Transverse colon (tissue), 4 donors: ENCODE measurements at regions not wholly inside any gene's neighbourhood (a gene's known extent, or its start where the extent isn't known, plus 50 kb on each side); places are given as distances from the start of the nearest gene placed in this dataset.

Experiments used
- DNase-seq: peaks from one replicate; pipeline ENCODE4 v3.0.0-alpha.2; 2019
- H3K27ac ChIP-seq, 4 donors: fragments of 200-600 bp; sonication (generic); 2 replicates each; pipeline ENCODE4 v1.5.1; 2016 to 2018; ENCODE audit warnings: inconsistent platforms in 4 of 4
- H3K27me3 ChIP-seq: fragments of 200-600 bp; sonication (generic); 2 replicates; pipeline ENCODE4 v1.5.1; 2017; ENCODE audit warnings: inconsistent platforms
- H3K36me3 ChIP-seq, 4 donors: fragments of 200-600 bp; sonication (generic); 2 replicates each; pipeline ENCODE4 v1.5.1; 2017 to 2019; ENCODE audit warnings: inconsistent platforms in 4 of 4
- H3K4me1 ChIP-seq, 4 donors: fragments of 200-600 bp; sonication (generic); 2 replicates each; pipeline ENCODE4 v1.5.1; 2017 to 2020; ENCODE audit warnings: inconsistent platforms in 4 of 4
- H3K4me3 ChIP-seq, 4 donors: fragments of 200-600 bp; sonication (generic); 1 replicate in 1 of 4; 2 replicates in 3 of 4; pipeline versions ENCODE4 v1.5.1 to v1.6.1; 2017 to 2019; ENCODE audit warnings: inconsistent platforms in 4 of 4
- H3K9me3 ChIP-seq, 2 donors: fragments of 200-600 bp; sonication (generic); 2 replicates each; pipeline ENCODE4 v1.5.1; 2017 to 2019; ENCODE audit warnings: inconsistent platforms in 2 of 2
- EP300 ChIP-seq: sonication (generic); formaldehyde crosslinking; IDR thresholded peaks from one replicate; pipeline ENCODE4 v1.6.1; 2017; ENCODE audit warnings: antibody characterized with exemption, low read depth
- POLR2A ChIP-seq: fragments of 450-650 bp; IDR thresholded peaks from one replicate; pipeline ENCODE4 v1.6.1; 2016; ENCODE audit warnings: antibody characterized with exemption, mild to moderate bottlenecking, moderate library complexity
- POLR2AphosphoS5 ChIP-seq, 3 donors: sonication (generic); formaldehyde crosslinking; IDR thresholded peaks; one replicate each; pipeline ENCODE4 v1.6.1; 2016; ENCODE audit warnings: antibody characterized with exemption in 3 of 3
- WGBS, 2 donors: methylation state at CpG; one replicate each; pipeline ENCODE4 v1.1.5; 2018; ENCODE audit warnings: low coverage in 1 of 2; 5-methylcytosine and 5-hydroxymethylcytosine counted together
- in situ Hi-C, 4 donors: fragments of 200-750 bp; cut with MboI; loops; one replicate each; pipeline versions ENCODE4 v1.15.0 to v1.15.1; 2017; ENCODE audit warnings: low sequenced_read_pairs in 3 of 4, low pct_ligation_motif_present in 1 of 4, low pct_unique_long_range_greater_than_20kb in 1 of 4
- intact Hi-C: fragments of 100-400 bp; cut with DNase I; formaldehyde crosslinking; loops from one replicate; pipeline ENCODE4 v1.15.1; 2023; ENCODE audit warnings: low total_unique reads
- TF ChIP-seq, protein P1 (sequence below), 5 experiments: fragments of 200-600 bp in 3 of 5; fragments of 450-650 bp in 2 of 5; sonication (generic) in 3 of 5; IDR thresholded peaks; 1 replicate in 2 of 5; 2 replicates in 3 of 5; pipeline ENCODE4 v1.5.1; 2016 to 2017; ENCODE audit warnings: antibody characterized with exemption in 5 of 5, inconsistent platforms in 3 of 5, mild to moderate bottlenecking in 2 of 5, moderate library complexity in 1 of 5

DNA sequence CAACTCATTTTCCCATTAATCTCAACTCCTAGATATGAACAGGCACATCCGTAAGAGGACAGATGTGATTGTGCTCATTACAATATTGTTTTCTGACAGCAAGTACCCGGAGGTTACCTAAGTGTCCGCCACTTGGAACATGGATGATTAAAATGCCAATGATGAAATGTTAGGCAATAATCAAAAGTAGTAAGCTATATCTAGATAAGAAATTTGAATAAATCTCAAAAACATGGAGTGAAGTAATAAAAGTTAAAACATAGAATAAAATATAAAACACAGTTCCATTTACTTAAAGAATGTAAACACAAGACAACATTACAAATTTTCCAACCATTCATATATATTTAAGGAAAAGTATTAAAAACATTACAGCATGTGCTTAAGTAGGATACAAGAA is 59.2 kb upstream of the LY86 start:
- TF ChIP-seq, protein P1, sequence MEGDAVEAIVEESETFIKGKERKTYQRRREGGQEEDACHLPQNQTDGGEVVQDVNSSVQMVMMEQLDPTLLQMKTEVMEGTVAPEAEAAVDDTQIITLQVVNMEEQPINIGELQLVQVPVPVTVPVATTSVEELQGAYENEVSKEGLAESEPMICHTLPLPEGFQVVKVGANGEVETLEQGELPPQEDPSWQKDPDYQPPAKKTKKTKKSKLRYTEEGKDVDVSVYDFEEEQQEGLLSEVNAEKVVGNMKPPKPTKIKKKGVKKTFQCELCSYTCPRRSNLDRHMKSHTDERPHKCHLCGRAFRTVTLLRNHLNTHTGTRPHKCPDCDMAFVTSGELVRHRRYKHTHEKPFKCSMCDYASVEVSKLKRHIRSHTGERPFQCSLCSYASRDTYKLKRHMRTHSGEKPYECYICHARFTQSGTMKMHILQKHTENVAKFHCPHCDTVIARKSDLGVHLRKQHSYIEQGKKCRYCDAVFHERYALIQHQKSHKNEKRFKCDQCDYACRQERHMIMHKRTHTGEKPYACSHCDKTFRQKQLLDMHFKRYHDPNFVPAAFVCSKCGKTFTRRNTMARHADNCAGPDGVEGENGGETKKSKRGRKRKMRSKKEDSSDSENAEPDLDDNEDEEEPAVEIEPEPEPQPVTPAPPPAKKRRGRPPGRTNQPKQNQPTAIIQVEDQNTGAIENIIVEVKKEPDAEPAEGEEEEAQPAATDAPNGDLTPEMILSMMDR (IDR thresholded peaks at IDR 0.05): no peak
- no peaks in the 10 kb centered on the region for H3K9me3 ChIP-seq
- no peak overlapping the region for H3K27ac ChIP-seq
- DNase-seq: no peak
- peaks cover 26% of the 10 kb centered on the region for H3K27me3 ChIP-seq
- H3K36me3 ChIP-seq: no peaks in the 10 kb centered on the region
- H3K4me3 ChIP-seq: no peak overlapping the region
- H3K4me1 ChIP-seq: no peaks in the 10 kb centered on the region
- in situ Hi-C loops: loop anchor here in 3 of 4 donors (25.0 kb wide), 1 partner anchor 467 kb away; no protein-coding TSS in a partner anchor
- WGBS, 2 donors: 88 to 91% methylated on average over 3 of the region's 3 CpGs
- intact Hi-C loops: no loop called here

DNA sequence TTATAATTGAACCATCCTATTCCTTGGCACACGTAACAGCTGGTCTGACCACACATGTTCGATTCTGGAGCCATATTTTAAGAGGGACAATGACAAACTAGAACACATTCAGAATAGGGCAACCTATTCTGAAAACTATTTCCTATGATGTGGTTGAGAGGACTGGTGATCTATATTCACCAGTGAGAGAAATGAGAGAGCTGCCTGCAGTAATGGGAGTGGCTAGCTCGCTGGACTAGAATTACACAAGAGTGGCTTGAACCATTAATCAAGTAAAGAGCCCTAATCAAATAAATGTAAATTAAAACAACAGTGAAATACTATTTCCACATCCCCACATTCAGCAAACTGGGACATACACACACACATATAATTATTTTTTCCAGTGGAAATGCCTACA is 55.3 kb upstream of the LY86 start:
- intact Hi-C loops: no loop called here
- peaks cover 16% of the 10 kb centered on the region for H3K27me3 ChIP-seq
- 56 to 66% methylated on average over 3 of the region's 3 CpGs for WGBS, 2 donors
- no peak for DNase-seq
- no peaks in the 10 kb centered on the region for H3K9me3 ChIP-seq
- no peak overlapping the region for H3K27ac ChIP-seq
- no peaks in the 10 kb centered on the region for H3K36me3 ChIP-seq
- in situ Hi-C loops: loop anchor here in 3 of 4 donors (25.0 kb wide), 1 partner anchor 471 kb away; no protein-coding TSS in a partner anchor
- H3K4me3 ChIP-seq: no peak overlapping the region
- no peak for TF ChIP-seq EP300
- no peak for TF ChIP-seq POLR2A
- no peak for TF ChIP-seq POLR2AphosphoS5 (IDR thresholded peaks at IDR 0.05)
- TF ChIP-seq, protein P1 (IDR thresholded peaks at IDR 0.05): no peak
- no peaks in the 10 kb centered on the region for H3K4me1 ChIP-seq

DNA sequence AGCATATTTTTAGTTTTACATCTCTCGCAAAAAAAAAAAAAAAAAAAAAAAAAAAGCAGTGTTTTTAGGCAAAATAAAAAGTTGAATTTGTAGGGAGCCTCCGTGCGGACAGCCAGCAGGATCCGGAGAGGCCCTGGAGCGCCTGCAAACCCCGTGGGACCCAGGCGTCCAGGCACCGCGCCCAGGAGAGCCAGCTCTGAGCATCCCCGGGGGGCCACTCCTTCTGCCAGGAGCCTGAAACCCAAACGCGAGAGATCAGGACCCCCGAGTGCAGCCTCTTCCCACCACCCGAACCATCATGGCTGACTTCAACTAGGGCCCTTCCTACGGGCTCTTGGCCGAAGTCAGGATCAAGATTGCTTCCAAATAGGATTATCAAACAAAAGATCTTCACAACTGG is 54.1 kb upstream of the LY86 start:
- H3K4me3 ChIP-seq: no peak overlapping the region
- no peak overlapping the region for H3K27ac ChIP-seq
- no peaks in the 10 kb centered on the region for H3K9me3 ChIP-seq
- H3K27me3 ChIP-seq: peaks cover 16% of the 10 kb centered on the region
- WGBS, 2 donors: 84 to 87% methylated on average over 9 to 16 of the region's 16 CpGs
- intact Hi-C loops (no loop called here), in situ Hi-C loops (loop anchor here in 3 of 4 donors (25.0 kb wide), 1 partner anchor 472 kb away; no protein-coding TSS in a partner anchor)
- TF ChIP-seq POLR2A (no peak), POLR2AphosphoS5 (IDR thresholded peaks at IDR 0.05) (no peak), EP300 (no peak)
- TF ChIP-seq, protein P1 (IDR thresholded peaks at IDR 0.05): no peak
- DNase-seq: no peak
- H3K4me1 ChIP-seq: no peaks in the 10 kb centered on the region
- H3K36me3 ChIP-seq: no peaks in the 10 kb centered on the region

DNA sequence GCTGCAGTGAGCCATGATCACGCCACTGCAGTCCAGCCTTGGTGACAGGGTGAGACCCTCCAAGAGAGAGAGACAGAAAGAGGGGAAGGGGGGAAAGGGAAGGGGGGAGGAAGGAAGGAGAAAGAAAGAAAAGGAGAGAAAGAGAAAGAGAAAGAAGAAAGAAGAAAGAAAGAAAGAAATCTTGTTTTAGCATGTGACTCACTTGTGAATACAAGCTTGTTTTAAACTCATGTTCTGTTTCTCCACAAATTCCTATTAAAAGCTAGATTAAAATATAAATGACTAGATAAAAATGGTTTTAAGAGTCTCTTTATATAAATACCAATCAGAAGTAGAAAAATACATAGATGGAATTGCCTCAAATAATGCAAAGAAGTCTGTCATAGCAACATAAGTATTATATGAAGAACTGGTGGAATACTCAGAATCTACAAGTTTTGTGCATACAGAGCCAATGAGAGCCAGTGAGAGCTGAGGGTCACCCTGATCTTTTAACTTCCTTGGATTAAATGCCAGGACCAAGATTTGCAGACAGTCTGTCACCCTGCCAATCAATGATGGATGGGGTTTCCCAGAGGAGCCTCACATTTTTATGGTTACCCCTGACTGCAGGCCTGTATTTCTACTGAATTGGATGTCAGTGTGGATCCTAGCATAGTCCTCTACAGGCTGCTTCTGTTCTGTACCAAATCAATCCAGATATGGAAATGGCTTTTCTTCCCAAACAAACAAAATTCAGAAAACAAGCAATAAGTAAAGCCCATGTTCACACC is 50.8 kb upstream of the LY86 start:
- in situ Hi-C loops: loop anchor here in 3 of 4 donors (25.0 kb wide), 1 partner anchor 475 kb away; no protein-coding TSS in a partner anchor
- TF ChIP-seq POLR2A (no peak), POLR2AphosphoS5 (IDR thresholded peaks at IDR 0.05) (no peak), EP300 (no peak)
- TF ChIP-seq, protein P1 (IDR thresholded peaks at IDR 0.05): no peak
- no peak for DNase-seq
- intact Hi-C loops: no loop called here
- Histone ChIP-seq H3K4me3 (no peak overlapping the region), H3K36me3 (no peaks in the 10 kb centered on the region), H3K9me3 (no peaks in the 10 kb centered on the region), H3K27me3 (peaks cover 15% of the 10 kb centered on the region), H3K27ac (no peak overlapping the region), H3K4me1 (no peaks in the 10 kb centered on the region)
- WGBS, 2 donors: 80% methylated on average over 1 of the region's 1 CpG; no CpG with 5 or more reads in 1 of the 2 donors
